Nephron (organoid): ENCODE measurements at regions not wholly inside any gene's neighbourhood (a gene's known extent, or its start where the extent isn't known, plus 50 kb on each side); places are given as distances from the start of the nearest gene placed in this dataset.
"Not testable (repeated sequence)": the region's sequence is repeated elsewhere in the genome, so short reads cannot be mapped to it uniquely, and the experiment has no call there.

ENCODE experiments used
- H3K27ac Mint-ChIP-seq, 3 experiments: 2 replicates each; pipeline ENCODE4 v1.8.0; 2020; ENCODE audit warnings: mixed read lengths in 3 of 3, mild to moderate bottlenecking in 2 of 3, moderate library complexity in 1 of 3
- H3K27me3 Mint-ChIP-seq: 2 replicates; pipeline ENCODE4 v1.8.0; 2021; ENCODE audit warnings: low read depth, mild to moderate bottlenecking, moderate library complexity, mixed read lengths
- H3K36me3 Mint-ChIP-seq: 2 replicates; pipeline ENCODE4 v1.8.0; 2020; ENCODE audit warnings: low read depth, mixed read lengths
- H3K4me1 Mint-ChIP-seq: 2 replicates; pipeline ENCODE4 v1.8.0; 2020; ENCODE audit warnings: mixed read lengths
- H3K4me3 Mint-ChIP-seq, 3 experiments: 2 replicates each; pipeline ENCODE4 v1.8.0; 2020; ENCODE audit warnings: mild to moderate bottlenecking in 3 of 3, mixed read lengths in 3 of 3, moderate library complexity in 2 of 3
- H3K9me3 Mint-ChIP-seq: 2 replicates; pipeline ENCODE4 v1.8.0; 2020; ENCODE audit warnings: mixed read lengths
- CTCF ChIP-seq, 3 experiments: fragments of 200-600 bp; sonication (generic); IDR thresholded peaks; one replicate each; pipeline ENCODE4 v1.5.0; 2021; ENCODE audit warnings: antibody characterized with exemption in 3 of 3; ENCODE audit not compliant: unreplicated experiment in 3 of 3

- Mint-ChIP-seq H3K4me1 (peaks cover 28% of the 10 kb centered on the region), H3K36me3 (peaks cover 7% of the 10 kb centered on the region)
Measured at GRCh38 chr3:128544190-128544589, 51.2 kb upstream of the GATA2 start.

GRCh38 chr3:128543570-128544174 is 50.7 kb upstream of the GATA2 start:
- H3K9me3 Mint-ChIP-seq: peaks cover 23% of the 10 kb centered on the region
- H3K4me3 Mint-ChIP-seq, H3K27me3 Mint-ChIP-seq, H3K27ac Mint-ChIP-seq, H3K36me3 Mint-ChIP-seq: not testable (repeated sequence)
- H3K4me1 Mint-ChIP-seq: peaks cover 23% of the 10 kb centered on the region

More at GRCh38 chr3:128544190-128544589, 51.2 kb upstream of the GATA2 start:
- Mint-ChIP-seq H3K4me3 (no peak overlapping the region), H3K9me3 (peaks cover 23% of the 10 kb centered on the region), H3K27ac (no peak overlapping the region), H3K27me3 (peaks cover 8% of the 10 kb centered on the region)
- TF ChIP-seq CTCF (IDR thresholded peaks at IDR 0.05; ENCODE audit: unreplicated experiment in 3 of 3): no peak
